Liver (tissue), 8 donors: ENCODE measurements at regions not wholly inside any gene's neighbourhood (a gene's known extent, or its start where the extent isn't known, plus 50 kb on each side); places are given as distances from the start of the nearest gene placed in this dataset.

Experiments
- DNase-seq: peaks from one replicate; pipeline ENCODE4 v3.0.0-alpha.2; 2017; ENCODE audit warnings: low spot score
- H3K27ac ChIP-seq, 2 donors: one replicate each; pipeline ENCODE4 v1.7.0; 2013; ENCODE audit warnings: inconsistent platforms in 2 of 2, low read length in 2 of 2, control low read depth in 1 of 2, low read depth in 1 of 2, mild to moderate bottlenecking in 1 of 2
- H3K27me3 ChIP-seq, 4 donors: one replicate each; pipeline versions ENCODE4 v1.6.1 to v1.7.0; 2013; ENCODE audit warnings: low read length in 3 of 4, inconsistent platforms in 1 of 4, mild to moderate bottlenecking in 1 of 4, moderate library complexity in 1 of 4; ENCODE audit not compliant: control insufficient read depth in 4 of 4, insufficient read depth in 4 of 4
- H3K36me3 ChIP-seq, 4 donors: one replicate each; pipeline versions ENCODE4 v1.6.1 to v1.7.0; 2013; ENCODE audit warnings: low read length in 3 of 4, mild to moderate bottlenecking in 3 of 4, low read depth in 1 of 4, moderate library complexity in 1 of 4; ENCODE audit not compliant: control insufficient read depth in 4 of 4, insufficient read depth in 3 of 4
- H3K4me1 ChIP-seq, 4 donors: one replicate each; pipeline versions ENCODE4 v1.6.1 to v1.7.0; 2013; ENCODE audit warnings: low read length in 3 of 4, mild to moderate bottlenecking in 3 of 4, moderate library complexity in 1 of 4; ENCODE audit not compliant: control insufficient read depth in 4 of 4, insufficient read depth in 4 of 4
- H3K4me3 ChIP-seq, 3 donors: one replicate each; pipeline versions ENCODE4 v1.6.1 to v1.7.0; 2013; ENCODE audit warnings: low read length in 3 of 3, control low read depth in 1 of 3, low read depth in 1 of 3, mild to moderate bottlenecking in 1 of 3
- H3K9ac ChIP-seq, 2 donors: one replicate each; pipeline ENCODE4 v1.7.0; 2013; ENCODE audit warnings: low read length in 2 of 2, mild to moderate bottlenecking in 2 of 2, moderate library complexity in 2 of 2, control low read depth in 1 of 2, low read depth in 1 of 2
- H3K9me3 ChIP-seq, 4 donors: one replicate each; pipeline versions ENCODE4 v1.6.1 to v1.7.0; 2013; ENCODE audit warnings: low read length in 3 of 4; ENCODE audit not compliant: control insufficient read depth in 4 of 4
- ATF3 ChIP-seq: IDR thresholded peaks from 2 replicates; pipeline ENCODE4 v1.6.1; 2016; ENCODE audit warnings: antibody characterized with exemption
- CTCF ChIP-seq: fragments of 150-350 bp; IDR thresholded peaks from 2 replicates; pipeline ENCODE4 v1.5.1; 2017; ENCODE audit warnings: improper control_type of control experiment, low read depth, low read length; ENCODE audit not compliant: missing input control
- EGR1 ChIP-seq, 2 donors: IDR thresholded peaks; 2 replicates each; pipeline ENCODE4 v1.6.1; 2016 to 2018; ENCODE audit warnings: antibody characterized with exemption in 2 of 2, low read depth in 2 of 2
- FOXA1 ChIP-seq: IDR thresholded peaks from 2 replicates; pipeline ENCODE4 v1.6.1; 2016; ENCODE audit warnings: antibody characterized with exemption
- FOXA2 ChIP-seq: IDR thresholded peaks from 2 replicates; pipeline ENCODE4 v1.6.1; 2016; ENCODE audit warnings: antibody characterized with exemption
- GABPA ChIP-seq, 2 donors: IDR thresholded peaks in 1 of 2; conservative IDR thresholded peaks in 1 of 2; 2 replicates each; pipeline ENCODE4 v1.6.1; 2016; ENCODE audit warnings: antibody characterized with exemption in 2 of 2, mild to moderate bottlenecking in 1 of 2, moderate library complexity in 1 of 2
- HNF4A ChIP-seq, 2 donors: conservative IDR thresholded peaks; 2 replicates each; pipeline ENCODE4 v1.6.1; 2016; ENCODE audit warnings: antibody characterized with exemption in 2 of 2, mild to moderate bottlenecking in 2 of 2
- HNF4G ChIP-seq: IDR thresholded peaks from 2 replicates; pipeline ENCODE4 v1.6.1; 2016; ENCODE audit warnings: antibody characterized with exemption
- JUND ChIP-seq, 2 donors: IDR thresholded peaks; 2 replicates each; pipeline ENCODE4 v1.6.1; 2016; ENCODE audit warnings: antibody characterized with exemption in 2 of 2
- MAX ChIP-seq: IDR thresholded peaks from 2 replicates; pipeline ENCODE4 v1.6.1; 2016; ENCODE audit warnings: antibody characterized with exemption
- NR2F2 ChIP-seq: IDR thresholded peaks from 2 replicates; pipeline ENCODE4 v1.6.1; 2016; ENCODE audit warnings: antibody characterized with exemption
- RAD21 ChIP-seq, 2 donors: IDR thresholded peaks; 2 replicates each; pipeline ENCODE4 v1.6.1; 2016; ENCODE audit warnings: antibody characterized with exemption in 2 of 2, mild to moderate bottlenecking in 2 of 2
- REST ChIP-seq: IDR thresholded peaks from 2 replicates; pipeline ENCODE4 v1.6.1; 2016; ENCODE audit warnings: antibody characterized with exemption, mild to moderate bottlenecking
- RXRA ChIP-seq, 2 donors: IDR thresholded peaks; 2 replicates each; pipeline ENCODE4 v1.6.1; 2017 to 2018; ENCODE audit warnings: antibody characterized with exemption in 2 of 2, mild to moderate bottlenecking in 1 of 2
- SP1 ChIP-seq: IDR thresholded peaks from 2 replicates; pipeline ENCODE4 v1.6.1; 2018; ENCODE audit warnings: antibody characterized with exemption, mild to moderate bottlenecking
- TAF1 ChIP-seq: conservative IDR thresholded peaks from 2 replicates; pipeline ENCODE4 v1.6.1; 2016; ENCODE audit warnings: antibody characterized with exemption, mild to moderate bottlenecking
- YY1 ChIP-seq: IDR thresholded peaks from 2 replicates; pipeline ENCODE4 v1.6.1; 2016; ENCODE audit warnings: antibody characterized with exemption, mild to moderate bottlenecking
- ZBTB33 ChIP-seq: IDR thresholded peaks from 2 replicates; pipeline ENCODE4 v1.6.1; 2016; ENCODE audit warnings: antibody characterized with exemption
- WGBS: extraction: QIAGEN DNeasy Blood & Tissue Kit; methylation state at CpG from one replicate; pipeline ENCODE4 v1.1.7; 2013; 5-methylcytosine and 5-hydroxymethylcytosine counted together
- donor health status: healthy.
- donor health status: healthy.
- donor health status: healthy.
- donor health status: healthy.
- donor health status: healthy.

GRCh38 chr6:139920776-139921100 is 546.3 kb upstream of the CITED2 start:
- 70% methylated on average over 2 of the region's 2 CpGs for WGBS
- no peak for TF ChIP-seq FOXA1
- TF ChIP-seq TAF1, result no peak
- no peak for TF ChIP-seq RXRA (IDR thresholded peaks at IDR 0.05)
- TF ChIP-seq CTCF, result no peak
- no peak for TF ChIP-seq YY1
- TF ChIP-seq EGR1 (IDR thresholded peaks at IDR 0.05; ENCODE audit: low read depth in 2 of 2), result no peak
- TF ChIP-seq SP1, result no peak
- TF ChIP-seq MAX, result no peak

GRCh38 chr6:139920027-139920775 is 545.8 kb upstream of the CITED2 start:
- Histone ChIP-seq H3K27me3 (no peaks in the 10 kb centered on the region), H3K36me3 (no peaks in the 10 kb centered on the region), H3K27ac (no peak overlapping the region), H3K9me3 (no peaks in the 10 kb centered on the region), H3K9ac (no peak overlapping the region), H3K4me1 (no peaks in the 10 kb centered on the region), H3K4me3 (no peak overlapping the region)
- 54% methylated on average over 7 of the region's 7 CpGs for WGBS
- TF ChIP-seq FOXA1 (no peak), EGR1 (IDR thresholded peaks at IDR 0.05; ENCODE audit: low read depth in 2 of 2) (no peak), NR2F2 (no peak), HNF4G (no peak), ATF3 (no peak), YY1 (no peak), CTCF (no peak), GABPA (IDR thresholded peaks at IDR 0.05 in 1 of 2, conservative IDR thresholded peaks at IDR 0.05 in 1 of 2) (no peak), JUND (IDR thresholded peaks at IDR 0.05) (no peak), HNF4A (conservative IDR thresholded peaks at IDR 0.05) (no peak), ZBTB33 (no peak), MAX (no peak), FOXA2 (no peak), TAF1 (no peak), REST (no peak), RXRA (IDR thresholded peaks at IDR 0.05) (no peak), RAD21 (IDR thresholded peaks at IDR 0.05) (no peak), SP1 (no peak)
- no peak for DNase-seq

More at GRCh38 chr6:139920776-139921100, 546.3 kb upstream of the CITED2 start:
- Histone ChIP-seq H3K9ac (no peak overlapping the region), H3K27ac (no peak overlapping the region), H3K4me3 (no peak overlapping the region), H3K36me3 (no peaks in the 10 kb centered on the region), H3K27me3 (no peaks in the 10 kb centered on the region), H3K9me3 (no peaks in the 10 kb centered on the region), H3K4me1 (no peaks in the 10 kb centered on the region)
- no peak for DNase-seq
